SK-N-SH treated with all-trans-retinoic acid at 6 μM for 48 hours (cell line): ENCODE measurements at regions not wholly inside any gene's neighbourhood (a gene's known extent, or its start where the extent isn't known, plus 50 kb on each side); places are given as distances from the start of the nearest gene placed in this dataset.

Source experiments
- BACH2 ChIP-seq: fragments of 250-450 bp; sonication (Bioruptor Pico); IDR thresholded peaks from 2 replicates; pipeline ENCODE4 v1.9.0; 2021; ENCODE audit warnings: mild to moderate bottlenecking, borderline replicate concordance
- CREB5 ChIP-seq: fragments of 250-450 bp; sonication (Bioruptor Pico); IDR thresholded peaks from 2 replicates; pipeline ENCODE4 v1.5.1; 2020; ENCODE audit warnings: low read depth, mild to moderate bottlenecking, moderate library complexity
- PATZ1 ChIP-seq: fragments of 250-450 bp; sonication (Bioruptor Pico); IDR thresholded peaks from 2 replicates; pipeline ENCODE4 v1.8.0; 2020; ENCODE audit warnings: mild to moderate bottlenecking, moderate library complexity, borderline replicate concordance

GRCh38 chr21:33171616-33172169 is 58.0 kb upstream of the IFNAR2 start:
- TF ChIP-seq CREB5 (CRISPR knock-in tag) (no peak), PATZ1 (CRISPR knock-in tag) (no peak), BACH2 (no peak)
